HFFc6 (cell line): ENCODE measurements at regions not wholly inside any gene's neighbourhood (a gene's known extent, or its start where the extent isn't known, plus 50 kb on each side); places are given as distances from the start of the nearest gene placed in this dataset.
"Not testable (repeated sequence)": the region's sequence is repeated elsewhere in the genome, so short reads cannot be mapped to it uniquely, and the experiment has no call there.

ENCODE experiments used
- DNase-seq: peaks from one replicate; pipeline ENCODE4 v3.0.0-alpha.2; 2018
- H3K27ac Mint-ChIP-seq: 2 replicates; pipeline ENCODE4 v1.8.0; 2020; ENCODE audit warnings: mild to moderate bottlenecking, mixed read lengths
- H3K27me3 Mint-ChIP-seq: 2 replicates; pipeline ENCODE4 v1.8.0; 2021; ENCODE audit warnings: mild to moderate bottlenecking, moderate library complexity, mixed read lengths; ENCODE audit not compliant: insufficient read depth
- H3K36me3 Mint-ChIP-seq: 2 replicates; pipeline ENCODE4 v1.8.0; 2021; ENCODE audit warnings: low read depth, mixed read lengths
- H3K4me1 Mint-ChIP-seq: 2 replicates; pipeline ENCODE4 v1.8.0; 2020; ENCODE audit warnings: low read depth, mixed read lengths
- H3K4me3 Mint-ChIP-seq: 2 replicates; pipeline ENCODE4 v1.8.0; 2020; ENCODE audit warnings: mild to moderate bottlenecking, moderate library complexity, mixed read lengths
- H3K9me3 Mint-ChIP-seq: 2 replicates; pipeline ENCODE4 v1.8.0; 2020; ENCODE audit warnings: mild to moderate bottlenecking, mixed read lengths
- TF ChIP-seq, protein P1 (sequence below): fragments of 200-600 bp; sonication (generic); IDR thresholded peaks from 2 replicates; pipeline ENCODE4 v1.5.0; 2021; ENCODE audit warnings: antibody characterized with exemption, mild to moderate bottlenecking

DNA sequence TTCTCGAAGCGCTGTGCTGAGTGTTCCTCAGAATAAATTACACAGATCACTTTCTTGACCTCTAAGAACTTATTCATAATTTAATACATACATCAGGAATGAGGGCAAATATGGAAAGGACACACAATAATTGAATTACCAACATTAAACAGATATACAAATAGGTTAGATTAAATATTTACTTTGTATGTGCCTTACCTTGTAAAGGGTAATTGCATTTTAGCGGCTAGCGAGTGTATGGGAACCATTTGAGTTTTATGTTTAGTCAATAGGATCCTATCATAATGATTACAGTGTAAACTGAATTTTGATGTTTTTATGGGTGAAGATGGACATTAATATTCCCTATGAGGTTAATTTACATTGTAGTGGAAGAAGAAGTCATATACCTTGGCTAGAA, 1187.1 kb upstream of the WWC1 start:
- Mint-ChIP-seq H3K27ac (no peak overlapping the region), H3K4me3 (no peak overlapping the region), H3K27me3 (no peaks in the 10 kb centered on the region), H3K36me3 (no peaks in the 10 kb centered on the region), H3K4me1 (no peaks in the 10 kb centered on the region), H3K9me3 (peaks cover 38% of the 10 kb centered on the region)
- TF ChIP-seq, protein P1, sequence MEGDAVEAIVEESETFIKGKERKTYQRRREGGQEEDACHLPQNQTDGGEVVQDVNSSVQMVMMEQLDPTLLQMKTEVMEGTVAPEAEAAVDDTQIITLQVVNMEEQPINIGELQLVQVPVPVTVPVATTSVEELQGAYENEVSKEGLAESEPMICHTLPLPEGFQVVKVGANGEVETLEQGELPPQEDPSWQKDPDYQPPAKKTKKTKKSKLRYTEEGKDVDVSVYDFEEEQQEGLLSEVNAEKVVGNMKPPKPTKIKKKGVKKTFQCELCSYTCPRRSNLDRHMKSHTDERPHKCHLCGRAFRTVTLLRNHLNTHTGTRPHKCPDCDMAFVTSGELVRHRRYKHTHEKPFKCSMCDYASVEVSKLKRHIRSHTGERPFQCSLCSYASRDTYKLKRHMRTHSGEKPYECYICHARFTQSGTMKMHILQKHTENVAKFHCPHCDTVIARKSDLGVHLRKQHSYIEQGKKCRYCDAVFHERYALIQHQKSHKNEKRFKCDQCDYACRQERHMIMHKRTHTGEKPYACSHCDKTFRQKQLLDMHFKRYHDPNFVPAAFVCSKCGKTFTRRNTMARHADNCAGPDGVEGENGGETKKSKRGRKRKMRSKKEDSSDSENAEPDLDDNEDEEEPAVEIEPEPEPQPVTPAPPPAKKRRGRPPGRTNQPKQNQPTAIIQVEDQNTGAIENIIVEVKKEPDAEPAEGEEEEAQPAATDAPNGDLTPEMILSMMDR, result no peak
- DNase-seq, result no peak

DNA sequence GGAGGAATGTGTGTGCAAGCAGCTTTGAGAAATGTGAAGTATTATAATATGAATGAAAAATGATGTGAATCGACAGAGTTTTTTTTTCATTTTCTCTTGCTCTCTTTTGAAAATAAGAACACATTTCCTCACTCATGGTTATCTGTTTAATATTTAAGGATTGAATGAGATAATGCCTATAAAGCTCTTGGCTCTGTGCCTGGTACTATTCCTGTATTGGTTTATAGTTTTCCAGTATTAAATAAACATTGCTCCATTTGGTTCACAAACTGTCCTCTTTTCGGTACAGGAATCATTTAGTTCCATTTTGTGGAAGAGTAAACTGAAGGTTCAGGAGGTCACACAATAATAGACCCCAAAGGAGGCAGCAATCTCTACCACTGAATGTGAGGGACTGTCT, 1185.5 kb upstream of the WWC1 start:
- H3K4me3 Mint-ChIP-seq, result no peak overlapping the region
- H3K9me3 Mint-ChIP-seq, result peaks cover 33% of the 10 kb centered on the region
- H3K27me3 Mint-ChIP-seq, result no peaks in the 10 kb centered on the region
- no peak for DNase-seq
- H3K4me1 Mint-ChIP-seq, result no peaks in the 10 kb centered on the region
- H3K36me3 Mint-ChIP-seq, result no peaks in the 10 kb centered on the region
- TF ChIP-seq, protein P1, result no peak
- H3K27ac Mint-ChIP-seq, result no peak overlapping the region

DNA sequence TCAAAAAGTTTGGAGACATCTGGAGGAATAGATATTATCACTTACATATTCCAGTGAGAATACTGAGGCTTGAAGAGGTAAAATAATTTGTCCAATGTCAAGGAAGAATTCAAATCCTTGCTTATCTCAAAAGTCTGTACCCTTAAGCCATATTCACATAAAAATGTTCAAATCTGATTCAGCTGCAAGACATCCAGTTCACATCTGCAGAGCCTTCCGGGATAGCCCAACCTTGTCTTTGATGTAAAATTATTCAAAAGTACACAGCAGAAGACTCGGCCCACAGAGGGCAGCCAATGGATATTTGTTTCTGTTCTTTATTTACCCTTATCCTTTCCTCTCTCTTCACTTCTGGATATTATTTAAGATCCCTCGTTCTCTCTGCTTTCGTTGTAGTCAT, 1183.8 kb upstream of the WWC1 start:
- no peaks in the 10 kb centered on the region for H3K4me1 Mint-ChIP-seq
- H3K27ac Mint-ChIP-seq, result no peak overlapping the region
- DNase-seq, result no peak
- no peak overlapping the region for H3K4me3 Mint-ChIP-seq
- H3K36me3 Mint-ChIP-seq, result no peaks in the 10 kb centered on the region
- H3K27me3 Mint-ChIP-seq, result no peaks in the 10 kb centered on the region
- TF ChIP-seq, protein P1, result no peak
- H3K9me3 Mint-ChIP-seq, result peaks cover 28% of the 10 kb centered on the region

DNA sequence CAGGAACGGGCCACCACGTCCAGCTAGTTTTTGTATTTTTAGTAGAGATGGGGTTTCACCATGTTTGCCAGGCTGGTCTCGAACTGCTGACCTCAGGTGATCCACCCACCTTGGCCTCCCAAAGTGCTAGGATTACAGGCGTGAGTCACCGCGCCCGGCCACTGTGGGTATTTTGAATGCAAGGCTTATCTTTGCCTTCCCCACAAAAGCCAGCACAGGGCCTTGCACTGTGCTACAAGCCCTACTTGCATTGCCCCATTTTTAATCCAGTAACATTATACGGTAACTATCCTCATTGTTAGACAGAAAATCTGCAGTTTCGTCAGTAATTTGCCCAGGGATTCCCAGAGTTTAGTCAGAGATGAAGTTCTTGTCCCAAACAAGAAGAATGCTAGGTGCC, 1183.2 kb upstream of the WWC1 start:
- not testable (repeated sequence) for H3K27me3 Mint-ChIP-seq, H3K36me3 Mint-ChIP-seq, H3K27ac Mint-ChIP-seq, H3K4me3 Mint-ChIP-seq, H3K4me1 Mint-ChIP-seq, DNase-seq
- peaks cover 34% of the 10 kb centered on the region for H3K9me3 Mint-ChIP-seq

DNA sequence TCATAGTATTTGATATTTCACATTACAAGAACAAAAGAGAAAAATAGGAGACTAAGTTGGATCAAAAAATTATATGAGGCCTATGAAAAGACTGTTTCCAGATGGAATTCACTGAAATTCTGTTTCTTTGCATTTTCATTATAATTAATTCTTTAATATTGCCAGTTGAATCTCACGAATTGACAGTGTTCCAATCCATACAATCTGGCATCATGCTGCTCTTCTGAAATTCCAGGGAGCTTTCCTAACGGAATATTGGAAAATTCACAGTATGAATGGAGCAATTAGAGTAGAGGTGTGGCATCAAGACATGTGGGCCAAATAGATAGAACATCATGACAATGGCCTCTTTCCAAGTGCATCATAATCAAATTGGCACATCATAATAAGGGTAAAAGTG, 1178.9 kb upstream of the WWC1 start:
- H3K9me3 Mint-ChIP-seq, result peaks cover 40% of the 10 kb centered on the region
- no peak overlapping the region for H3K4me3 Mint-ChIP-seq
- TF ChIP-seq, protein P1, result no peak
- DNase-seq, result no peak
- no peaks in the 10 kb centered on the region for H3K4me1 Mint-ChIP-seq
- H3K36me3 Mint-ChIP-seq, result peaks cover 6% of the 10 kb centered on the region
- no peak overlapping the region for H3K27ac Mint-ChIP-seq
- no peaks in the 10 kb centered on the region for H3K27me3 Mint-ChIP-seq

DNA sequence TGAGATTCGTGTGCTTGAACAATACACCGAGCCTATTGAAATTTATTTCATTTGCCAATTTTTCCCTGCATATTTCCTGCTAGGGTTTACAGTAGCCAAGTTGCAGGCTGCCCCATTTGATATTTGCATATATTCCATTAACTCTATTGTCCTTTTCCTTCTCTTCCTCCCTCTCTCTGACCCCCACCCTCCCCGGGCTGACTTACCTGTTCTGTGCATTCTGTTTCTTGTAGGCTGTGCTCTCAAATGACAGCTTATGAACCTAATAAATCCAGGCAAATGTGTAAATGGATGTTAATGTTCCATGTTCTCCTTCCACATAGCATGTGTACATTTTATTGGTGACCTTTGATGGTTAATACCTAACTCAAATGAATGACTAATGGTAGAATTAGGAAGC, 1169.2 kb upstream of the WWC1 start:
- H3K4me3 Mint-ChIP-seq, result no peak overlapping the region
- TF ChIP-seq, protein P1, result no peak
- H3K4me1 Mint-ChIP-seq, result no peaks in the 10 kb centered on the region
- H3K27me3 Mint-ChIP-seq, result no peaks in the 10 kb centered on the region
- H3K36me3 Mint-ChIP-seq, result no peaks in the 10 kb centered on the region
- peaks cover 40% of the 10 kb centered on the region for H3K9me3 Mint-ChIP-seq
- H3K27ac Mint-ChIP-seq, result no peak overlapping the region
- DNase-seq, result no peak
